ENCODE measurements at regions not wholly inside any gene's neighbourhood (a gene's known extent, or its start where the extent isn't known, plus 50 kb on each side); places are given as distances from the start of the nearest gene placed in this dataset.

DNA sequence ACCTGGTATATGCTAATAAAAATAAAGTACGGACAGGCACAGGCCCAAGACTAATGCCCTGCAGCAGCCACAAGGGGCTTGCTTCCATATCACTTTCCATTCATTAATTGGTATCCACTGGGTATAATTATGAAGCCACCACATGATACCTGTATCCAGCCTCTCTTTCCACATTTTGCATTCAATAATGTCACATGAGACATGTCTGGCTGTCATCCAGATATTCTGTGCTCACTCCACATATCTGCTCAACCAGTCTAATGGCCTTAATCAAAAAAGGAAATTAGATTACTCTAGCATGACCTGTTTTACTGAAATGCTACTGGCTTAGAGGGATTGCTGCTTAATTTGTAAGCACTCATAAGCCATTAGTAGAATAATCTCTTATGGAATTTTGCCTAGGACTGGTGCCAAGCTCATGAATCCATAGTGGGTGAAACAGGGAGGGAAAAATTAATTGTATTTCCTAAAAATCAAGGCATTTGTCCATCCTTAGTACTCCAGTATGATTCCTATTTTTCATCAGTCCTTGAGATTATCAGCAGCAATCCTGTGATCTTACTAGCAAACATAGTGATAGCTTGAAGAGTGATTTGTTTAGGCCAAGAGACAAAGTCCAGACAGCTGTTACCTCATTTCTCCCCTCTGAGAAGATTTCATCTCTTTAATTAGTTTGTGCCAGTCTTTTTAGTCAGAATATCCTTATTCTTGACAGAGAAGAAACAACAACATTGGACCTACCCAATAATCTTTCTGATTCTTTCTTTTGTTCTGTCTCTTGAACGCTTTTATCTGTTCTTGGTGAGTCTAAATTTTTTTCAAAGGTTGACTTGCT is 119.2 kb upstream of the ABCA1 start:
- TF ChIP-seq, protein P1, sequence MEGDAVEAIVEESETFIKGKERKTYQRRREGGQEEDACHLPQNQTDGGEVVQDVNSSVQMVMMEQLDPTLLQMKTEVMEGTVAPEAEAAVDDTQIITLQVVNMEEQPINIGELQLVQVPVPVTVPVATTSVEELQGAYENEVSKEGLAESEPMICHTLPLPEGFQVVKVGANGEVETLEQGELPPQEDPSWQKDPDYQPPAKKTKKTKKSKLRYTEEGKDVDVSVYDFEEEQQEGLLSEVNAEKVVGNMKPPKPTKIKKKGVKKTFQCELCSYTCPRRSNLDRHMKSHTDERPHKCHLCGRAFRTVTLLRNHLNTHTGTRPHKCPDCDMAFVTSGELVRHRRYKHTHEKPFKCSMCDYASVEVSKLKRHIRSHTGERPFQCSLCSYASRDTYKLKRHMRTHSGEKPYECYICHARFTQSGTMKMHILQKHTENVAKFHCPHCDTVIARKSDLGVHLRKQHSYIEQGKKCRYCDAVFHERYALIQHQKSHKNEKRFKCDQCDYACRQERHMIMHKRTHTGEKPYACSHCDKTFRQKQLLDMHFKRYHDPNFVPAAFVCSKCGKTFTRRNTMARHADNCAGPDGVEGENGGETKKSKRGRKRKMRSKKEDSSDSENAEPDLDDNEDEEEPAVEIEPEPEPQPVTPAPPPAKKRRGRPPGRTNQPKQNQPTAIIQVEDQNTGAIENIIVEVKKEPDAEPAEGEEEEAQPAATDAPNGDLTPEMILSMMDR (IDR thresholded peaks at IDR 0.05; ENCODE audit: poor library complexity), result no peak
- peak; percentile 28 for DNase-seq (ENCODE audit: low spot score)
- WGBS (ENCODE audit: low lambda C conversion rate, missing lambda C conversion rate), result 77% methylated on average over 2 of the region's 2 CpGs
- H3K27me3 ChIP-seq, result no peaks in the 10 kb centered on the region
- H3K9me3 ChIP-seq (ENCODE audit: low read depth), result no peaks in the 10 kb centered on the region
- no peaks in the 10 kb centered on the region for H4K20me1 ChIP-seq (ENCODE audit: insufficient read depth, poor library complexity, severe bottlenecking)
- H3K27ac ChIP-seq, result peak overlapping the region; percentile 55
- no peaks in the 10 kb centered on the region for H3K36me3 ChIP-seq (replicated peaks; ENCODE audit: insufficient read depth, low read depth)
- no peaks in the 10 kb centered on the region for H3K9me2 ChIP-seq (replicated peaks; ENCODE audit: insufficient read depth)
- H3K4me3 ChIP-seq, result no peak overlapping the region
- H3K4me2 ChIP-seq, result peak overlapping the region; percentile 5
- H3K4me1 ChIP-seq (ENCODE audit: insufficient read depth), result peaks cover 20% of the 10 kb centered on the region
- H3K79me2 ChIP-seq, result no peaks in the 10 kb centered on the region
- H2AFZ ChIP-seq, result no peak overlapping the region

- no peaks in the 10 kb centered on the region for H4K20me1 ChIP-seq (ENCODE audit: insufficient read depth, poor library complexity, severe bottlenecking)
- H3K9me2 ChIP-seq (replicated peaks; ENCODE audit: insufficient read depth), result no peaks in the 10 kb centered on the region
- H3K9me3 ChIP-seq (ENCODE audit: low read depth), result no peaks in the 10 kb centered on the region
- no peaks in the 10 kb centered on the region for H3K79me2 ChIP-seq
- H3K4me1 ChIP-seq (ENCODE audit: insufficient read depth), result peaks cover 21% of the 10 kb centered on the region
- H3K36me3 ChIP-seq (replicated peaks; ENCODE audit: insufficient read depth, low read depth), result no peaks in the 10 kb centered on the region
- DNase-seq (ENCODE audit: low spot score), result peak; percentile 40
- peak overlapping the region; percentile 5 for H3K4me2 ChIP-seq
- no peak overlapping the region for H3K4me3 ChIP-seq
- 45% methylated on average over 2 of the region's 2 CpGs for WGBS (ENCODE audit: low lambda C conversion rate, missing lambda C conversion rate)
- no peaks in the 10 kb centered on the region for H3K27me3 ChIP-seq
- no peak for TF ChIP-seq EZH2phosphoT487 (IDR thresholded peaks at IDR 0.05; ENCODE audit: low read depth, severe bottlenecking, unreplicated experiment)
- no peak for TF ChIP-seq EZH2 (IDR thresholded peaks at IDR 0.05; ENCODE audit: borderline replicate concordance)
- TF ChIP-seq, protein P1 (IDR thresholded peaks at IDR 0.05; ENCODE audit: poor library complexity), result no peak
- no peak overlapping the region for H2AFZ ChIP-seq
- peak overlapping the region; percentile 55 for H3K27ac ChIP-seq
These were observed 119.7 kb upstream of the ABCA1 start for GRCh38 chr9:105047742-105048041.

- Histone ChIP-seq H3K9me2 (replicated peaks; ENCODE audit: insufficient read depth) (no peaks in the 10 kb centered on the region), H3K36me3 (replicated peaks; ENCODE audit: insufficient read depth, low read depth) (no peaks in the 10 kb centered on the region), H3K4me2 (no peak overlapping the region), H3K4me3 (no peak overlapping the region), H3K9me3 (ENCODE audit: low read depth) (no peaks in the 10 kb centered on the region), H3K27ac (peak overlapping the region; percentile 55), H3K4me1 (ENCODE audit: insufficient read depth) (peaks cover 24% of the 10 kb centered on the region), H3K79me2 (no peaks in the 10 kb centered on the region), H2AFZ (no peak overlapping the region), H4K20me1 (ENCODE audit: insufficient read depth, poor library complexity, severe bottlenecking) (no peaks in the 10 kb centered on the region), H3K27me3 (no peaks in the 10 kb centered on the region)
- DNase-seq (ENCODE audit: low spot score), result no peak
- TF ChIP-seq EZH2phosphoT487 (IDR thresholded peaks at IDR 0.05; ENCODE audit: low read depth, severe bottlenecking, unreplicated experiment) (no peak), EZH2 (IDR thresholded peaks at IDR 0.05; ENCODE audit: borderline replicate concordance) (no peak)
- TF ChIP-seq, protein P1 (IDR thresholded peaks at IDR 0.05; ENCODE audit: poor library complexity), result no peak
- WGBS (ENCODE audit: low lambda C conversion rate, missing lambda C conversion rate), result 82% methylated on average over 2 of the region's 2 CpGs
These were observed 120.4 kb upstream of the ABCA1 start for GRCh38 chr9:105048331-105048730.
